ENCODE measurements at regions not wholly inside any gene's neighbourhood (a gene's known extent, or its start where the extent isn't known, plus 50 kb on each side); places are given as distances from the start of the nearest gene placed in this dataset.

DNA sequence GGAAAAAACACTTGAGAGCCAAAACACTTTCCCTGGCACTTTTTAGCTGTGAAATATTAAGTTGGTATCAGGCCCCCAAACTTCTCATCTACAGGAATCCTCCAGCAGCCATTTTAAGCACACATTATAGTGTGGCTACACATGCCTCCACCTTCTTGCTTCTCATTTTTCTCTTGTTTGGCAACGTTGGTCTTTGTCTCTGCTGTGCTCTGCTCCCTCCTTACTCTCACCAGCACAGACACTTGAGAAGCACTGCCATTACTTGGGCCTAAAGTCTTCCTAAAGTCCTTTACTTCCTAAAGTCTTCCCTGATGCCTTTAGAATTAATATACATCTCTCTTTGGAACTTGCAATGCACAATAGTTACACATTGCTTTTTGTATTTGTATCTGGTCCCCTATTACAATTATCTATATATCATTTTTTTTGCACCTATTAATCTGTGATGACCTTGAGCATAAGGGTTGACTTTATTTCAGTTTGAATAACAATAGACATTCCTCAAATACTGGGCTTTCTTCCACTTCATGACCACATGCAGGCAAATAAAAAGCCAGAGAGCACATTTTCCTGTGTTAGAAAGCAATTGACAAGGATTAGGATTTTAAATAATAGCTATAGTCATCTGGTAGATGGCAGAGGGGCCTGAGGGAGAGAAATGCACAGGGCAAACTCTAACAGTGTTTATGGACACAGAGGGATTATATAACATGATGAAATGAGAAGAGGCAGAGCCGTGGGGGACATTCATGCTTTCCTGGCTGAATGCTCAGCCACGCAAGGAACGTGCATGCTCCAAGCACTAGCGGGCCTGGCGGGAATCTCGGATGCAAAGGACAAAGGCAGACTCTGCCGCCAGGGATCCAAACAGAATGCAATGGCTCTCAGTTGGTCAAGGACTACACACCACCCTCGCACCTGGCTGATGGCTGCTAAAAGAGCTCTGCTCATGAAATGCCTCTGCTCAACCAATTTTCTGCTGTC is 99.3 kb downstream of the CDC14C start:
- TF ChIP-seq, protein P1, sequence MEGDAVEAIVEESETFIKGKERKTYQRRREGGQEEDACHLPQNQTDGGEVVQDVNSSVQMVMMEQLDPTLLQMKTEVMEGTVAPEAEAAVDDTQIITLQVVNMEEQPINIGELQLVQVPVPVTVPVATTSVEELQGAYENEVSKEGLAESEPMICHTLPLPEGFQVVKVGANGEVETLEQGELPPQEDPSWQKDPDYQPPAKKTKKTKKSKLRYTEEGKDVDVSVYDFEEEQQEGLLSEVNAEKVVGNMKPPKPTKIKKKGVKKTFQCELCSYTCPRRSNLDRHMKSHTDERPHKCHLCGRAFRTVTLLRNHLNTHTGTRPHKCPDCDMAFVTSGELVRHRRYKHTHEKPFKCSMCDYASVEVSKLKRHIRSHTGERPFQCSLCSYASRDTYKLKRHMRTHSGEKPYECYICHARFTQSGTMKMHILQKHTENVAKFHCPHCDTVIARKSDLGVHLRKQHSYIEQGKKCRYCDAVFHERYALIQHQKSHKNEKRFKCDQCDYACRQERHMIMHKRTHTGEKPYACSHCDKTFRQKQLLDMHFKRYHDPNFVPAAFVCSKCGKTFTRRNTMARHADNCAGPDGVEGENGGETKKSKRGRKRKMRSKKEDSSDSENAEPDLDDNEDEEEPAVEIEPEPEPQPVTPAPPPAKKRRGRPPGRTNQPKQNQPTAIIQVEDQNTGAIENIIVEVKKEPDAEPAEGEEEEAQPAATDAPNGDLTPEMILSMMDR (conservative IDR thresholded peaks at IDR 0.05; ENCODE audit: low read depth in 2 of 2), result no peak
- no peak for TF ChIP-seq EZH2 (IDR thresholded peaks at IDR 0.05; ENCODE audit: low read depth, unreplicated experiment)

Measured in GM23338 (cell line).